ENCODE measurements at regions not wholly inside any gene's neighbourhood (a gene's known extent, or its start where the extent isn't known, plus 50 kb on each side); places are given as distances from the start of the nearest gene placed in this dataset.

- DNase-seq: no peak
Observed at GRCh38 chr2:181354626-181355025, 102.6 kb upstream of the ITGA4 start.

- no peak for DNase-seq
Observed at GRCh38 chr2:181356526-181357130, 100.6 kb upstream of the ITGA4 start.

GRCh38 chr2:181357979-181358378 lies 99.2 kb upstream of the ITGA4 start:
- no peak for DNase-seq

GRCh38 chr2:181362561-181362960 lies 94.6 kb upstream of the ITGA4 start:
- DNase-seq: no peak

- no peak for DNase-seq
Observed at GRCh38 chr2:181363164-181363563, 94.0 kb upstream of the ITGA4 start.

- DNase-seq: no peak
Observed at GRCh38 chr2:181364492-181365170, 92.6 kb upstream of the ITGA4 start.

- DNase-seq: no peak
Observed at GRCh38 chr2:181366675-181367175, 90.5 kb upstream of the ITGA4 start.

GRCh38 chr2:181367411-181367810 lies 89.8 kb upstream of the ITGA4 start:
- DNase-seq: no peak

- no peak for DNase-seq
Observed at GRCh38 chr2:181367906-181368435, 89.2 kb upstream of the ITGA4 start.

GRCh38 chr2:181370126-181370525 lies 87.1 kb upstream of the ITGA4 start:
- no peak for DNase-seq

- no peak for DNase-seq
Observed at GRCh38 chr2:181371195-181371594, 86.0 kb upstream of the ITGA4 start.

- no peak for DNase-seq
Observed at GRCh38 chr2:181371782-181372645, 85.2 kb upstream of the ITGA4 start.

GRCh38 chr2:181372646-181373040 lies 84.5 kb upstream of the ITGA4 start:
- DNase-seq: no peak

- no peak for DNase-seq
Observed at GRCh38 chr2:181374781-181375675, 82.2 kb upstream of the ITGA4 start.

GRCh38 chr2:181376442-181376841 lies 80.7 kb upstream of the ITGA4 start:
- no peak for DNase-seq

- no peak for DNase-seq
Observed at GRCh38 chr2:181376999-181377398, 80.2 kb upstream of the ITGA4 start.

- DNase-seq: no peak
Observed at GRCh38 chr2:181378491-181378890, 78.7 kb upstream of the ITGA4 start.

GRCh38 chr2:181380581-181380980 lies 76.6 kb upstream of the ITGA4 start:
- DNase-seq: no peak

- no peak for DNase-seq
Observed at GRCh38 chr2:181384923-181385322, 72.3 kb upstream of the ITGA4 start.

GRCh38 chr2:181389524-181389923 lies 67.7 kb upstream of the ITGA4 start:
- no peak for DNase-seq

- no peak for DNase-seq
Observed at GRCh38 chr2:181393472-181393871, 63.7 kb upstream of the ITGA4 start.

GRCh38 chr2:181394741-181395437 lies 62.3 kb upstream of the ITGA4 start:
- no peak for DNase-seq
